GM21737 (cell line): ENCODE measurements at regions not wholly inside any gene's neighbourhood (a gene's known extent, or its start where the extent isn't known, plus 50 kb on each side); places are given as distances from the start of the nearest gene placed in this dataset.
"Not testable (repeated sequence)": the region's sequence is repeated elsewhere in the genome, so short reads cannot be mapped to it uniquely, and the experiment has no call there.

ENCODE experiments used
- ATAC-seq: cut with Tn5 transposase; IDR thresholded peaks from one replicate; pipeline ENCODE4 v1.9.1; 2021; ENCODE audit warnings: mild to moderate bottlenecking, moderate library complexity; ENCODE audit not compliant: unreplicated experiment

DNA sequence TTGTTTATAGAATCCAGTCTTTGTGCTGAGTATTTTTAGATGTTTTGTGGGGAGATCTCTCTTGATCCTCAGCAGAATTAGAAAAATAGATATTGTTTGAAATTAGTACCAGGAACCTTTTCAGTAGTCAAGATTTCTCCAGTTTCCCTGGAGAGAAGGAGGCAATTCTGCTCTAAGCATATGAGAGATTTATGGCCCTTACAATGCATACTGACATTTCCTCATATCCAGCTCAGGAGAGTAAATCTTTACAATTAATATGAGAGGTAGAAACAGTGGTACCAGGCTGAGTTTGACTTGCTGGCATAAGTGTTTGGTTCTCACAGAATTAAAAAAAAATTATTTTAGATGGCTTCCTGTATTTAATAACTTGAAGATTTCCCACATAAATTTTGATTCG is 239.1 kb upstream of the SGO1 start:
- no peak for ATAC-seq

DNA sequence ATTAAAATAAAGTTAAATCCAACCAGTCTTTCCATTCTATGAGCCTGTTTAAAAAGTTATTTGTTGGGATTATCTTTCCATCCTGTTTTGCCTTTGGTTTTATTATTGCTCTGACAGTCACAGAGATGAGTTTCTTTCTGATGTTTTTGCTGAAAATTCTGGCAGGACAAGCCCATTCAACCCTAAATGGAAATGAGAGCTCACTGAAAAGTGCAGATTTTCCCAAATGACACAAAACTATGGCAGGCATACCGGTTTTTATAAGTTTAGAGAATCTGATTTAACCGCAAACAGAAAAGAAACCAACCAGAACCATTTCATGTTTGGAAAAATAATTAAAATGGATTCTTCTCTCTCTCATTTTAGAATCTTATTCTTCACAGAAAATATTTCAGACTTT is 238.1 kb upstream of the SGO1 start:
- no peak for ATAC-seq

- ATAC-seq: no peak
These were observed 236.4 kb upstream of the SGO1 start for GRCh38 chr3:20422391-20422790.

GRCh38 chr3:20417388-20418108 is 231.5 kb upstream of the SGO1 start:
- no peak for ATAC-seq

DNA sequence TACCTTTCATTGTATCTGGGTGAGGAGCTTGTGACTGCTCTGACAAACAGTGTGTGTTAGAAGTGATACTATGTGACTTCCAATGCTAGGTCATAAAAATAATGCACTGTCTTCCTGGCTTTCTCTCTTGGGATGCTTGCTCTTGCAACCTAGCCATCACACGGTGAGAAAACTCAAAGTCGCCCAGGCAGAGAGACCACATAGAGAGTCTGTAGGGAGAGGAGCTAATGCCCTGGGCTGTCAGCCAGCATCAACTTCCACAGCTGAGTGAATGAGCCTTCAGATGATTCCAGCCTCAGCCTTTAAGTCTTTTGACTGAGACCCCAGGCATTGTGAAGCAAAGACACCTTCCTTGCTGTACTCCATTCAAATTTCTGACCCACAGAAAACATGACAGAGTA is 220.6 kb upstream of the SGO1 start:
- ATAC-seq: no peak

- ATAC-seq: no peak
These were observed 219.7 kb upstream of the SGO1 start for GRCh38 chr3:20405744-20406143.

DNA sequence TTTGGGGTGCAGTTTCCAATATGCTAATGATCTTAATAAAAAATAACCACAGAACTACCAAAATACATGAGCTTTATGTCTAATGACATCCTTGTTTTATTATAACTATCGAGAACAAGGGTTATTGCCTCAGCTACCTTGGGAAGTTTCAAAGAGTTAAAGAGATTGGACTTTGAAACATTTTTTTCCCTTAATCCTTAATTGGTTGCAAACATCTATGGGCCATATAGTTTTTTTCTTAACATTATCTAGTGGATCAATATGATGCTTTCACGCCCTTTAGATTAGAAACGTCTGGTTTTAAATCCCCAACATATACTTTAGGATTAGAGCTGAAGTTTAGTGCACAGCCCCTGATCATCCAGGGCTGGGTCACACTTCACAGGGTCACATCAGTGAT is 219.2 kb upstream of the SGO1 start:
- no peak for ATAC-seq

DNA sequence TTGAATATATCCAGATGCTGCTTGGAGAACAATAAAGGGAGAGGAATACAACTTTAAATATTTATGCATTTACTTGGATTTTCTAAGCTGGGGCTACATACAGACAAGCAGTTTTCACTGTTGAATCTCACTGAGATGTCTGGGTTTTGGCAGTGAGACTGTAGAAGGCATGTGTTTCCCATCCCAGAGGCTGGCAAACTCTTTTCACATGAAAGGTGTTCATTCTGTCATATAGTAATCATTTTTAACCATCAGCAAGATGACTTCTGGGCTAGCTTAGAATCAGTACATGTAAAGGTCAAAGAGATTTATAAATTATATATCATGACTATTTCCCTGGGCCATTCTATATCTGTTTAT is 218.7 kb upstream of the SGO1 start:
- no peak for ATAC-seq

GRCh38 chr3:20403986-20404740 is 218.2 kb upstream of the SGO1 start:
- no peak for ATAC-seq

DNA sequence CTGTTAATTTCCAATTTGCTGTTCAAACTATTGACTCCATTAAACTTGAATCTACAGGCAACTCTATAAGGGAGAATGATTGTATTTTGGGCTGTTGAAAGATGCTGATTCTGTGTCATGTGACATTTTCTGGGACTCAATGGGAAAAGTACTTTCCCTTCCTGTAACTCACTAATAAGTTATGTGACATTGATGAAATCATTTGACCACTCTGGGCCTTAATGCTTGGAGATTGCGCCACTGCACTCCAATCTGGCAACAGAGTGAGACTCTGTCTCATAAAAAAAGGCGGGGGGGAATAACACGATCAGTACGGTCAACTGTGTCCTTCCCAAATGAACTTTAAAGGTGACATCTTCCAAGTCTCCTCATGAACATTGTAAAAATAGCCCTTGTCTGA is 215.2 kb upstream of the SGO1 start:
- ATAC-seq: no peak

- ATAC-seq: no peak
These were observed 214.7 kb upstream of the SGO1 start for GRCh38 chr3:20400686-20401085.

DNA sequence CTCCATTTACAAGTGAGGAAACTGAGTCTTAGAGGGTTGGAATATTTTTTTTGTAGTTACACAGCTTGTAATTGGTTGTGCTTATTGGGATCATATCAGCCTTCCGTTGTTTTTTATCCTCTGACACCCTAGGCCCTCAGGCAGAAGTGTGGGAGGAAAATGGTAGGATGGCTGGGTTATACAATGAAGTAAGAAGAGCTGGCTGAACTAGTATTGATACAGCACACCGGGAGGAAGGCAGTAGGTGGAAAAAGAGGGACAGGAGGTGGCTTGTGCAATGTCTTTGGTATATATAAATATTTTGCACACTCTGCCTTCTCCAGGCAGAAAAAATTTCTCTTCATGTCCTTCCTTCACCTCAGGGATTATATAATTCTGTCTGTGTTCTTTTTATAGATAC is 214.3 kb upstream of the SGO1 start:
- no peak for ATAC-seq

- no peak for ATAC-seq
These were observed 210.3 kb upstream of the SGO1 start for GRCh38 chr3:20396335-20396734.

- no peak for ATAC-seq
These were observed 209.7 kb upstream of the SGO1 start for GRCh38 chr3:20395692-20396091.

DNA sequence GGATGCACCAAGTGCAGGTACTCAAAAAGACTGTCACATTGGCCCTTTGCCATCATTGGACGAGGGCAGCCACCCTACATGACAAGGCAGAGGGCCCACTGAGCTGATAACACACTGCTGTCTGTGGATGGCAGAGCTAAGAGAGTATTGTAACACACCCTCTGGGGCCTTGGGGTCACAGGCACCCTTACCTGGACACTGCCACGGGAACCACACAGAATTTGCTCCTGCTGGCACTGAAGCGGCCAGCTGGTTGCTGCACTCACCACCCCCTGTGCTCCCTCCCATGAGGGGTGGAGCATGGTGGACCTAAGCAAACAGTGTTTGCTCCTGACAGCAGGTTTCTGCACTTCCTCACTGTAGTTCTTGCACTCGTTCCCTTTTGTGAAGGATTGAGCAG is 208.2 kb upstream of the SGO1 start:
- no peak for ATAC-seq

GRCh38 chr3:20391644-20392043 is 205.6 kb upstream of the SGO1 start:
- ATAC-seq: no peak

- ATAC-seq: no peak
These were observed 203.0 kb upstream of the SGO1 start for GRCh38 chr3:20388971-20389370.

DNA sequence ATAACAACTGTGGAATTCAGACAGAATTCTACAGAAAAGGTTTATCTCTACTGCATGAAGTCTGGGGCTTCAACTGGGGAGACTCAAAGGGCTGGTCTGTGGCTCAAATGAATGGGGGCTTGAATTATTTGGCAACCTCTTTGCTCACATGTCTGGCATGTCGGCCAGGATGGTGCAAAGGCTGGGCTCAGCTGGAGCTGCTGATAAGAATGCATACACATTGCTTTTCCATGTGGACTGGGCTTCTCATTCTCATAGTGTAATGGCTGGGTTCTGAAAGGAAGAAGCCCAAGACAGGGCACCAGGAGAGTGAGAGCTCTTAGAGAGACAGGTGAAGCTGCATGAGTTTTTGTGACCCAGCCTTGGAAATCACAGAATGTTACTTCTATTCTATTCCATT is 194.3 kb upstream of the SGO1 start:
- no peak for ATAC-seq

- ATAC-seq: no peak
These were observed 192.3 kb upstream of the SGO1 start for GRCh38 chr3:20378315-20378714.

DNA sequence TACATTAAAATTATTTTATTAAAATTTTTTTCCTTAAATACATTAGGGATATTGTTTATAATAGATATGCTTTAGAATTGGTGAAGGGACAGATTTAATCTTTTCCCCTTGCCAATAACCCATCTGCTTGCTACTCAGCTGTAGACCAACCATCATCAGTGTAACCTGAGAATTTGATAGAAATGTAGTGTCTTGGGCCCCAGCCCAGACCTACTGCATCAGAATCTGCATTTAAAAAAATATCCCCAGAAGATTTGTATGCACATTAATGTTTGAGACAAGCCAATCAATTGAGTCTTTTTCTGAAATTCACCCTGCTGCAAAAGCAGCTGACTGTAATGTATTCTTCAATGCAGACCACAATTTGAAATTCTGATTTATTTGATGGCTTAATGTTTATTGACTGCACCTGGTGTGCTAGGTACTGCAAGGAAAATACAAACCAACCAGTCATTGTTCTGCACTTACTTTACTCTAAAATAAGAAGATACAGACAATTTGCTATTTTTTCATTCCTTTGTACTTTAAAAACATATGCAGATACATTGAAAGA is 190.7 kb upstream of the SGO1 start:
- ATAC-seq: no peak

- ATAC-seq: no peak
These were observed 189.3 kb upstream of the SGO1 start for GRCh38 chr3:20375302-20375701.

GRCh38 chr3:20370273-20371063 is 184.5 kb upstream of the SGO1 start:
- not testable (repeated sequence) for ATAC-seq
